H1 (cell line): ENCODE measurements at regions not wholly inside any gene's neighbourhood (a gene's known extent, or its start where the extent isn't known, plus 50 kb on each side); places are given as distances from the start of the nearest gene placed in this dataset.

Experiments
- EP300 ChIP-seq, 2 experiments: IDR thresholded peaks; 1 replicate in 1 of 2; 2 replicates in 1 of 2; pipeline ENCODE4 v1.6.1; 2011 to 2012; ENCODE audit warnings: low read depth in 2 of 2, low read length in 2 of 2, mild to moderate bottlenecking in 2 of 2, borderline replicate concordance in 1 of 2, inconsistent platforms in 1 of 2, moderate library complexity in 1 of 2
- JUN ChIP-seq: IDR thresholded peaks from 2 replicates; pipeline ENCODE4 v1.6.1; 2011; ENCODE audit warnings: low read depth, mild to moderate bottlenecking, improper control_type of control experiment, low read length
- KDM5A ChIP-seq: fragments of 200-600 bp; IDR thresholded peaks from 2 replicates; pipeline ENCODE4 v1.7.1; 2012; ENCODE audit warnings: mild to moderate bottlenecking, low read length, inconsistent platforms, mixed read lengths
- NRF1 ChIP-seq: IDR thresholded peaks from 2 replicates; pipeline ENCODE4 v1.6.1; 2011; ENCODE audit warnings: mild to moderate bottlenecking, low read depth, low read length, improper control_type of control experiment
- SP4 ChIP-seq: IDR thresholded peaks from 2 replicates; pipeline ENCODE4 v1.6.1; 2012; ENCODE audit warnings: low read length, inconsistent platforms
- SRF ChIP-seq: IDR thresholded peaks from 2 replicates; pipeline ENCODE4 v1.6.1; 2011; ENCODE audit warnings: mild to moderate bottlenecking, low read depth, low read length, moderate library complexity
- TAF7 ChIP-seq: optimal IDR thresholded peaks from 2 replicates; pipeline ENCODE3; 2011; ENCODE audit warnings: low read depth, mild to moderate bottlenecking, inconsistent platforms, low read length, moderate library complexity, borderline replicate concordance
- TCF12 ChIP-seq: IDR thresholded peaks from 2 replicates; pipeline ENCODE4 v1.6.1; 2011; ENCODE audit warnings: low read depth, mild to moderate bottlenecking, low read length

- TF ChIP-seq KDM5A (no peak), EP300 (IDR thresholded peaks at IDR 0.05; ENCODE audit: borderline replicate concordance in 1 of 2, low read depth in 2 of 2, low read length in 2 of 2) (no peak), NRF1 (no peak), TCF12 (no peak), SRF (no peak), JUN (no peak), SP4 (no peak), TAF7 (no peak)
These were observed 59.9 kb upstream of the BHLHE23 start (continued) for GRCh38 chr20:63066506-63067265.
